Peyer's patch (tissue), 4 donors: ENCODE measurements at regions not wholly inside any gene's neighbourhood (a gene's known extent, or its start where the extent isn't known, plus 50 kb on each side); places are given as distances from the start of the nearest gene placed in this dataset.

Source experiments
- DNase-seq, 3 donors: peaks; one replicate each; pipeline ENCODE4 v3.0.0-alpha.2; 2017 to 2019
- H3K27ac ChIP-seq, 4 donors: fragments of 200-600 bp; sonication (generic); one replicate each; pipeline ENCODE4 v1.5.1; 2016 to 2019
- H3K27me3 ChIP-seq, 2 donors: fragments of 200-600 bp; sonication (generic); one replicate each; pipeline ENCODE4 v1.5.1; 2019
- H3K36me3 ChIP-seq, 3 donors: fragments of 200-600 bp; sonication (generic); one replicate each; pipeline ENCODE4 v1.5.1; 2016 to 2019
- H3K4me1 ChIP-seq, 4 donors: fragments of 200-600 bp; sonication (generic); one replicate each; pipeline ENCODE4 v1.5.1; 2016 to 2019
- H3K4me3 ChIP-seq, 4 donors: fragments of 200-600 bp; sonication (generic); 1 replicate in 3 of 4; 2 replicates in 1 of 4; pipeline ENCODE4 v1.5.1; 2016 to 2019; ENCODE audit warnings: mild to moderate bottlenecking in 1 of 4
- H3K9me3 ChIP-seq, 4 donors: fragments of 200-600 bp; sonication (generic); one replicate each; pipeline ENCODE4 v1.5.1; 2016 to 2019; ENCODE audit warnings: mild to moderate bottlenecking in 1 of 4
- POLR2A ChIP-seq, 2 donors: fragments of 450-650 bp; IDR thresholded peaks; one replicate each; pipeline ENCODE4 v1.5.1; 2017; ENCODE audit warnings: antibody characterized with exemption in 2 of 2, mild to moderate bottlenecking in 2 of 2, moderate library complexity in 2 of 2
- TF ChIP-seq, protein P1 (sequence below), 6 experiments: fragments of 450-650 bp in 4 of 6; fragments of 200-600 bp in 2 of 6; sonication (generic) in 1 of 6; IDR thresholded peaks; one replicate each; pipeline ENCODE4 v1.5.1; 2017 to 2019; ENCODE audit warnings: antibody characterized with exemption in 6 of 6, mild to moderate bottlenecking in 3 of 6, moderate library complexity in 1 of 6

DNA sequence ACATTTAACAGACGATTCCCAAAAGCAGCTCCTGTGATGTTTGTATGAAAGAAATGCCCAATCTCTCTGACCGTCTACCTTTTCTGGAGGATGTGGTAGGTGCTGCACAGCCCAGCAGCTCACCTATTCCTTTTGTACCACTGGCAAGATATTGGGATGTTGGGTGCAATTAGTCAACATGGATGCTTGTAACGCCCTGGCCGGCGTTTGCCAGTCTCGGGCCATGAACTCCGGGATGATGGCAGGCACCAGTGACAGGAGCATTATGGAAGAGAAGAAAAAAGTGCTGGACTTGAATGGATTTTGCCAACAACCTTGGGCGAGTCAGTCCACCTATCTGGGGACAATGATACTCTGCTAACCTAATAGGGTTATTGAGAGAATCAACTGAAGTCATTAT is 69.0 kb upstream of the ZNF438 start:
- Histone ChIP-seq H3K36me3 (no peaks in the 10 kb centered on the region), H3K27ac (no peak overlapping the region), H3K4me1 (peaks cover 0 to 5% (median 0%) of the 10 kb centered on the region in 4 donors), H3K4me3 (no peak overlapping the region), H3K27me3 (no peaks in the 10 kb centered on the region), H3K9me3 (no peaks in the 10 kb centered on the region)
- TF ChIP-seq, protein P1, sequence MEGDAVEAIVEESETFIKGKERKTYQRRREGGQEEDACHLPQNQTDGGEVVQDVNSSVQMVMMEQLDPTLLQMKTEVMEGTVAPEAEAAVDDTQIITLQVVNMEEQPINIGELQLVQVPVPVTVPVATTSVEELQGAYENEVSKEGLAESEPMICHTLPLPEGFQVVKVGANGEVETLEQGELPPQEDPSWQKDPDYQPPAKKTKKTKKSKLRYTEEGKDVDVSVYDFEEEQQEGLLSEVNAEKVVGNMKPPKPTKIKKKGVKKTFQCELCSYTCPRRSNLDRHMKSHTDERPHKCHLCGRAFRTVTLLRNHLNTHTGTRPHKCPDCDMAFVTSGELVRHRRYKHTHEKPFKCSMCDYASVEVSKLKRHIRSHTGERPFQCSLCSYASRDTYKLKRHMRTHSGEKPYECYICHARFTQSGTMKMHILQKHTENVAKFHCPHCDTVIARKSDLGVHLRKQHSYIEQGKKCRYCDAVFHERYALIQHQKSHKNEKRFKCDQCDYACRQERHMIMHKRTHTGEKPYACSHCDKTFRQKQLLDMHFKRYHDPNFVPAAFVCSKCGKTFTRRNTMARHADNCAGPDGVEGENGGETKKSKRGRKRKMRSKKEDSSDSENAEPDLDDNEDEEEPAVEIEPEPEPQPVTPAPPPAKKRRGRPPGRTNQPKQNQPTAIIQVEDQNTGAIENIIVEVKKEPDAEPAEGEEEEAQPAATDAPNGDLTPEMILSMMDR (IDR thresholded peaks at IDR 0.05) = no peak
- TF ChIP-seq POLR2A (IDR thresholded peaks at IDR 0.05) = no peak
- DNase-seq = no peak

DNA sequence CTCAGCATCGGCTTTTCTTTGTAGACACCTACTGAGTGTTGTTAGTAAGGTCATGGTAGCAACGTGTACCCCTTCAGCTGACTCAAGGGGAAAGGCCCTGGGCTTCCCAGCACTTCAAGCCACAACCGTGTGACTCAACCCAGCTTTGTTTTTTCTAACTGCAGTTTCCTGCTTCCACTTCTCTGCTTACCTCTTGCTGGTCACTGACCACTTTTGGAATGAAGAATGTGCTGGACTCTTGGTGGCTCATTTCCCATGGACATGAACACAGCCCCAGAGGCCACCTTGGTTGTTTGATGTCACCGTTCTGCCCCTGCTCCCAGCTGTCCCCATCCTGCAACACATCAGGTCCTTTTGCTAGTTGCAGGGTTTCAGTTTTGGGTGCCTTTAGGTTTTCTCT is 69.5 kb upstream of the ZNF438 start:
- Histone ChIP-seq H3K4me3 (no peak overlapping the region), H3K9me3 (no peaks in the 10 kb centered on the region), H3K27ac (no peak overlapping the region), H3K36me3 (no peaks in the 10 kb centered on the region), H3K27me3 (no peaks in the 10 kb centered on the region), H3K4me1 (peaks cover 0 to 5% (median 0%) of the 10 kb centered on the region in 4 donors)
- DNase-seq = no peak
- TF ChIP-seq, protein P1 (IDR thresholded peaks at IDR 0.05) = no peak
- TF ChIP-seq POLR2A (IDR thresholded peaks at IDR 0.05) = no peak

DNA sequence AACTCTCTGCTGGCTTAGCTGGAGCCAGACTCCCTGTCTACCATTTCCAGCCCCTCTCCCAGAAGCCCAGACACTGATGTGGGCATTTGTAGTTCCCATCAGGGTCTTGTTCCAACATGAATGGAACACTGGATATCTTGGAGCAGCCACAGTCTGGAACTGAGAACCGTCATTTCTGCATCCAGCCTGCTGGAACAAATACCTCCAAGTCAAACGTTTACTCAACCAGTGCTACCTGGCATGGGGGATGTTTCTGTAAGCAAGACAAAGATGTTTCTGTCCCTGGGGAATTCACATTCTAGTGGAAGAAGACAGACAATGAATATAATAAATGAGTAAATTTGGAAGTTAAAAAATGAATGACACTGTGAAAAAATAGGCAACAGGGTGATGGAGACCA is 70.8 kb upstream of the ZNF438 start:
- H3K36me3 ChIP-seq = no peaks in the 10 kb centered on the region
- no peak overlapping the region for H3K27ac ChIP-seq
- no peak for DNase-seq
- no peaks in the 10 kb centered on the region for H3K9me3 ChIP-seq
- H3K4me1 ChIP-seq = peaks cover 0 to 5% (median 0%) of the 10 kb centered on the region in 4 donors
- no peak for TF ChIP-seq POLR2A (IDR thresholded peaks at IDR 0.05)
- TF ChIP-seq, protein P1 (IDR thresholded peaks at IDR 0.05) = no peak
- no peaks in the 10 kb centered on the region for H3K27me3 ChIP-seq
- H3K4me3 ChIP-seq = no peak overlapping the region

DNA sequence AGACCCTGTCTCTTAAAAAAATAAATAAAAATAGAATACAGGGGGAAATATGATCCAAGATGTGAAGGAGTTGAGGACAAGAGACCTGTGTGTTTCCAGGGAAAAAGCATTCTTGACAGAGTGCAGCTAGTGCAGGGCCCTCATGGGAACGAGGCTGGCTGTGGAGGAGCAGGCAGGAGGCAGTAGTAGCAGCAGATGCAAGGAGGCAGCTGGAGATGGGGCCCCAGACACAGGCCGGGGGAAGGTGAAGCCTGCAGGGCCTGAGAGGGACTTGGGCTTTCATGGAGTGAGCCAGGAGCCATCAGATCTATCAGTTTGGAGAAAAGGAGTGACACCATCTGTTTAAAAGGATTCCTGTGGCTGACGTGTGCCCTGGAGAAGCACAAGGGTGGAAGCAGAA is 71.4 kb upstream of the ZNF438 start:
- Histone ChIP-seq H3K36me3 (no peaks in the 10 kb centered on the region), H3K27ac (no peak overlapping the region), H3K4me1 (peaks cover 0 to 5% (median 0%) of the 10 kb centered on the region in 4 donors), H3K27me3 (no peaks in the 10 kb centered on the region), H3K9me3 (no peaks in the 10 kb centered on the region), H3K4me3 (no peak overlapping the region)
- DNase-seq = no peak
- TF ChIP-seq POLR2A (IDR thresholded peaks at IDR 0.05) = no peak
- TF ChIP-seq, protein P1 (IDR thresholded peaks at IDR 0.05) = no peak

DNA sequence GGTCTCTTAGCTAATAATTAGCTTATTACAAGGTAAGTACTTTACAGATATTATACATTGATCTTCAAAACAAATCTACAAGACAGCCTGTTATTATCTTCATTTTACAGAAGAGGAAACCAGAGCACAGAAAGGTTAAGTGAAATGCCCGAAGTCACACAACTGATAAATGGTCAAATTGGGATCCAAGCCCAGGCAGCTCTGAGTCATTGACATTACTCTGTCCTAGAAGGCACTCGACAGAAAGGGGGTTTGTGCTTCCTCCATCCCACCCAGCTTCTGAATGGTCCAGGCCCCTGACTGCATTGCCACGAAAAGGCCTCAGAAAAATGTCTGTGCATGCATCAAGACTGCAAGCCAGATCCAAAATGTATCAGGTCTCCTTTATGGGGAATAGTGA is 81.3 kb upstream of the ZNF438 start:
- H3K27ac ChIP-seq = no peak overlapping the region
- no peak for DNase-seq
- H3K4me1 ChIP-seq = no peaks in the 10 kb centered on the region
- no peaks in the 10 kb centered on the region for H3K27me3 ChIP-seq
- TF ChIP-seq POLR2A (IDR thresholded peaks at IDR 0.05) = no peak
- TF ChIP-seq, protein P1 (IDR thresholded peaks at IDR 0.05) = no peak
- H3K9me3 ChIP-seq = no peaks in the 10 kb centered on the region
- no peaks in the 10 kb centered on the region for H3K36me3 ChIP-seq
- no peak overlapping the region for H3K4me3 ChIP-seq

DNA sequence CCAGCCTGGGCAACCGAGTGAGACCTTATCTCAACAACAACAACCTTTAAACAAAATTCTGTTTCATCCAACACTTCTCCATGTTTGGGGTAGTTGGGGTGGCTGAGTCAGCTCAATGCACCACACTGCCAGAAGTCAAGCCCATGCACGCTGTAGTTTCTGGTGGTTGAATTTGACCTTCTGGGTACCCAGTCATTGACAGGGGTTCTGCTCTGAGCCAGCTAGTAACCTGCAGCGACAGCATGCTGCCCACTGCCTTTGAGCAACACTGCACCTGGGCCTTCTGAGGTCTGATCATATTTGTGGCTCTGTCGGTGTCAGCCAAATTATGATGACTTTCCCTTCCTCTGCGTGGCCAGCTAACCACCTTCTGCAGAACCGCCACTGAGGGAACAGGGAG is 84.6 kb upstream of the ZNF438 start:
- no peaks in the 10 kb centered on the region for H3K27me3 ChIP-seq
- H3K4me3 ChIP-seq = no peak overlapping the region
- H3K27ac ChIP-seq = no peak overlapping the region
- H3K4me1 ChIP-seq = no peaks in the 10 kb centered on the region
- no peaks in the 10 kb centered on the region for H3K9me3 ChIP-seq
- DNase-seq = no peak
- H3K36me3 ChIP-seq = no peaks in the 10 kb centered on the region
- no peak for TF ChIP-seq POLR2A (IDR thresholded peaks at IDR 0.05)
- TF ChIP-seq, protein P1 (IDR thresholded peaks at IDR 0.05) = no peak
